GM21367 (cell line): ENCODE measurements at regions not wholly inside any gene's neighbourhood (a gene's known extent, or its start where the extent isn't known, plus 50 kb on each side); places are given as distances from the start of the nearest gene placed in this dataset.
"Not testable (repeated sequence)": the region's sequence is repeated elsewhere in the genome, so short reads cannot be mapped to it uniquely, and the experiment has no call there.

Experiments
- ATAC-seq: cut with Tn5 transposase; IDR thresholded peaks from one replicate; pipeline ENCODE4 v1.9.1; 2021; ENCODE audit not compliant: unreplicated experiment

GRCh38 chr13:33547035-33547434 is 261.5 kb upstream of the STARD13 start:
- ATAC-seq: no peak

- ATAC-seq: no peak
Measured at GRCh38 chr13:33548069-33548468, 262.5 kb upstream of the STARD13 start.

GRCh38 chr13:33550276-33550675 is 264.7 kb upstream of the STARD13 start:
- ATAC-seq: no peak

- no peak for ATAC-seq
Measured at GRCh38 chr13:33550885-33551284, 265.3 kb upstream of the STARD13 start.

- peak; percentile 79 for ATAC-seq
Measured at GRCh38 chr13:33554919-33555791, 262.8 kb upstream of the RFC3 start.

GRCh38 chr13:33556828-33557227 is 261.1 kb upstream of the RFC3 start:
- no peak for ATAC-seq

- no peak for ATAC-seq
Measured at GRCh38 chr13:33560726-33561125, 257.2 kb upstream of the RFC3 start.

GRCh38 chr13:33561627-33562026 is 256.3 kb upstream of the RFC3 start:
- no peak for ATAC-seq

GRCh38 chr13:33571618-33572017 is 246.3 kb upstream of the RFC3 start:
- peak; percentile 62 for ATAC-seq

GRCh38 chr13:33572322-33572721 is 245.6 kb upstream of the RFC3 start:
- not testable (repeated sequence) for ATAC-seq

- no peak for ATAC-seq
Measured at GRCh38 chr13:33575378-33575777, 242.6 kb upstream of the RFC3 start.

GRCh38 chr13:33577007-33577406 is 240.9 kb upstream of the RFC3 start:
- no peak for ATAC-seq

GRCh38 chr13:33578786-33579185 is 239.2 kb upstream of the RFC3 start:
- no peak for ATAC-seq

- ATAC-seq: no peak
Measured at GRCh38 chr13:33582121-33582520, 235.8 kb upstream of the RFC3 start.

GRCh38 chr13:33583398-33583797 is 234.6 kb upstream of the RFC3 start:
- ATAC-seq: no peak

- ATAC-seq: no peak
Measured at GRCh38 chr13:33590936-33591335, 227.0 kb upstream of the RFC3 start.

GRCh38 chr13:33606692-33607091 is 211.3 kb upstream of the RFC3 start:
- no peak for ATAC-seq

- ATAC-seq: no peak
Measured at GRCh38 chr13:33610438-33611120, 207.4 kb upstream of the RFC3 start.

GRCh38 chr13:33611121-33611805 is 206.7 kb upstream of the RFC3 start:
- no peak for ATAC-seq

GRCh38 chr13:33612641-33613638 is 205.0 kb upstream of the RFC3 start:
- ATAC-seq: no peak

- no peak for ATAC-seq
Measured at GRCh38 chr13:33615436-33615835, 202.5 kb upstream of the RFC3 start.
